GM23338 (cell line): ENCODE measurements at regions not wholly inside any gene's neighbourhood (a gene's known extent, or its start where the extent isn't known, plus 50 kb on each side); places are given as distances from the start of the nearest gene placed in this dataset.

ENCODE experiments used
- ATAC-seq: fragments of 200-7000 bp; cut with Tn5 transposase; 3 replicates; pipeline ENCODE4 v1.9.1; 2020
- DNase-seq: peaks from one replicate; pipeline ENCODE4 v3.0.0-alpha.2; 2015; ENCODE audit warnings: low spot score
- H2AFZ ChIP-seq: fragments of 200-600 bp; sonication (generic); 2 replicates; pipeline ENCODE4 v1.8.0; 2016; ENCODE audit warnings: antibody characterized with exemption, mild to moderate bottlenecking, moderate library complexity
- H3F3A ChIP-seq: fragments of 200-600 bp; sonication (generic); replicated peaks from 2 replicates; pipeline ENCODE4 v1.8.0; 2017; ENCODE audit warnings: antibody characterized with exemption, mixed run types, low read depth
- H3K27ac ChIP-seq: fragments of 200-600 bp; sonication (generic); 2 replicates; pipeline ENCODE4 v1.6.1; 2016; ENCODE audit warnings: low read depth
- H3K27me3 ChIP-seq: fragments of 200-600 bp; sonication (generic); 2 replicates; pipeline ENCODE4 v1.8.0; 2016; ENCODE audit warnings: mild to moderate bottlenecking, mixed run types, moderate library complexity; ENCODE audit not compliant: insufficient read depth
- H3K36me3 ChIP-seq: fragments of 200-600 bp; sonication (generic); 2 replicates; pipeline ENCODE4 v1.8.0; 2016; ENCODE audit warnings: mild to moderate bottlenecking; ENCODE audit not compliant: insufficient read depth
- H3K4me1 ChIP-seq: fragments of 200-600 bp; sonication (generic); 2 replicates; pipeline ENCODE4 v1.8.0; 2016; ENCODE audit warnings: mild to moderate bottlenecking, moderate library complexity; ENCODE audit not compliant: insufficient read depth
- H3K4me2 ChIP-seq: fragments of 200-600 bp; sonication (generic); 2 replicates; pipeline ENCODE4 v1.7.1; 2017; ENCODE audit warnings: mixed run types
- H3K4me3 ChIP-seq: fragments of 200-600 bp; sonication (generic); 2 replicates; pipeline ENCODE4 v1.6.1; 2016; ENCODE audit warnings: mixed run types
- H3K79me2 ChIP-seq: fragments of 200-600 bp; sonication (generic); replicated peaks from 2 replicates; pipeline ENCODE4 v1.8.0; 2017; ENCODE audit warnings: mild to moderate bottlenecking; ENCODE audit not compliant: insufficient read depth
- H3K9me2 ChIP-seq: fragments of 200-600 bp; sonication (generic); 2 replicates; pipeline ENCODE4 v1.8.0; 2017; ENCODE audit not compliant: insufficient read depth
- H4K20me1 ChIP-seq: fragments of 200-600 bp; sonication (generic); replicated peaks from 2 replicates; pipeline ENCODE4 v1.8.0; 2017; ENCODE audit warnings: mild to moderate bottlenecking; ENCODE audit not compliant: insufficient read depth
- H3K27ac Mint-ChIP-seq: 2 replicates; pipeline ENCODE4 v1.8.0; 2020; ENCODE audit warnings: inconsistent platforms, mild to moderate bottlenecking, moderate library complexity, mixed read lengths
- H3K27me3 Mint-ChIP-seq: 3 replicates; pipeline ENCODE4 v1.8.0; 2022; ENCODE audit warnings: low read depth, mild to moderate bottlenecking, moderate library complexity, mixed read lengths, inconsistent platforms; ENCODE audit not compliant: insufficient read depth, poor library complexity
- H3K36me3 Mint-ChIP-seq: 3 replicates; pipeline ENCODE4 v1.8.0; 2021; ENCODE audit warnings: low read depth, mild to moderate bottlenecking, inconsistent platforms, moderate library complexity, mixed read lengths
- H3K4me1 Mint-ChIP-seq: 3 replicates; pipeline ENCODE4 v1.8.0; 2020; ENCODE audit warnings: mild to moderate bottlenecking, inconsistent platforms, mixed read lengths
- H3K4me3 Mint-ChIP-seq: 3 replicates; pipeline ENCODE4 v1.8.0; 2021; ENCODE audit warnings: moderate library complexity, mild to moderate bottlenecking, inconsistent platforms, mixed read lengths
- H3K9me3 Mint-ChIP-seq: 3 replicates; pipeline ENCODE4 v1.8.0; 2020; ENCODE audit warnings: moderate library complexity, mild to moderate bottlenecking, inconsistent platforms, mixed read lengths
- CREB1 ChIP-seq: fragments of 250-450 bp; sonication (Bioruptor Pico); IDR thresholded peaks from 2 replicates; pipeline ENCODE4 v1.5.0; 2020; ENCODE audit warnings: low read depth, mild to moderate bottlenecking, moderate library complexity
- EZH2 ChIP-seq: fragments of 200-600 bp; sonication (generic); IDR thresholded peaks from one replicate; pipeline ENCODE4 v1.8.0; 2017; ENCODE audit warnings: antibody characterized with exemption, mild to moderate bottlenecking, low read depth; ENCODE audit not compliant: unreplicated experiment
- EZH2phosphoT487 ChIP-seq: fragments of 200-600 bp; sonication (generic); IDR thresholded peaks from one replicate; pipeline ENCODE4 v1.8.1; 2018; ENCODE audit warnings: antibody characterized with exemption; ENCODE audit not compliant: unreplicated experiment
- JUNB ChIP-seq: IDR thresholded peaks from one replicate; pipeline ENCODE4 v1.6.1; 2016; ENCODE audit warnings: antibody characterized with exemption; ENCODE audit not compliant: unreplicated experiment
- NANOG ChIP-seq: IDR thresholded peaks from 2 replicates; pipeline ENCODE4 v1.6.1; 2016; ENCODE audit warnings: antibody characterized with exemption, borderline replicate concordance
- POLR2AphosphoS5 ChIP-seq: IDR thresholded peaks from 2 replicates; pipeline ENCODE4 v1.6.1; 2016; ENCODE audit warnings: antibody characterized with exemption, low read depth
- STAT1 ChIP-seq: IDR thresholded peaks from one replicate; pipeline ENCODE4 v1.6.1; 2016; ENCODE audit warnings: antibody characterized with exemption; ENCODE audit not compliant: unreplicated experiment
- ZNF114 ChIP-seq: fragments of 250-450 bp; sonication (Bioruptor Pico); IDR thresholded peaks from 2 replicates; pipeline ENCODE4 v1.5.0; 2020; ENCODE audit warnings: mild to moderate bottlenecking, moderate library complexity
- TF ChIP-seq, protein P1 (sequence below): fragments of 250-450 bp; sonication (Bioruptor Pico); IDR thresholded peaks from 2 replicates; pipeline ENCODE4 v1.5.0; 2020; ENCODE audit warnings: mild to moderate bottlenecking, moderate library complexity

DNA sequence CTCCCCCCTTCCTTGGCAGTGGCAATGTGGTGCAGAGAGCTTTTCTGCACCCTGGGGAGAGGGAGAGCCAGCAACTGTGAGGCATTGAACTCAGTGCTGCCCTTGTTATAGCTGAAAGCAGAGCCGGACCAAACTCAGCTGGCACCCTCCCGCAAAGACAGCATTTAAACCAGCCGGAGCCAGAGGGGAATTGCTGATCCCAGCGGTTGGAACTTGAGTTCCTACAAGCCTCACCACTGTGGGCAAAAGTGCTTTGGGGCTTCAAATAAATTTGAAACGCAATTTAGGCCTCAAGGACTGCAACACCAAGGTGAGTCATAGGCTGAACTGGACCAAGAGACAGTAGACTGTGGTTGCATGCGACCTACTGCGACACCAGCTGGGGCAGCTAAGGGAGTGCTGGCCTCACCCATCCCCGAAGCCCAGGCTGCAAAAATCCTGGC is 207.6 kb upstream of the CDKN2B start:
- Histone ChIP-seq H3K9me2 (no peaks in the 10 kb centered on the region), H3K27me3 (no peaks in the 10 kb centered on the region), H3K79me2 (no peaks in the 10 kb centered on the region), H3K4me3 (no peak overlapping the region), H2AFZ (no peak overlapping the region), H4K20me1 (no peaks in the 10 kb centered on the region), H3K4me2 (no peak overlapping the region), H3F3A (no peaks in the 10 kb centered on the region), H3K4me1 (peaks cover 18% of the 10 kb centered on the region), H3K27ac (no peak overlapping the region), H3K36me3 (no peaks in the 10 kb centered on the region)
- Mint-ChIP-seq H3K9me3 (peaks cover 5% of the 10 kb centered on the region; the same call in 2 of the 3 replicates), H3K36me3 (0 out of 3 replicates have a peak, but pooled peaks cover 5% of the 10 kb centered on the region), H3K4me3 (no peak overlapping the region), H3K27me3 (peaks cover 3% of the 10 kb centered on the region), H3K27ac (no peak overlapping the region), H3K4me1 (peaks cover 11% of the 10 kb centered on the region)
- TF ChIP-seq POLR2AphosphoS5 (no peak), EZH2 (no peak), ZNF114 (CRISPR knock-in tag) (no peak), JUNB (no peak), EZH2phosphoT487 (no peak), STAT1 (no peak), CREB1 (CRISPR knock-in tag) (no peak), NANOG (no peak)
- TF ChIP-seq, protein P1, sequence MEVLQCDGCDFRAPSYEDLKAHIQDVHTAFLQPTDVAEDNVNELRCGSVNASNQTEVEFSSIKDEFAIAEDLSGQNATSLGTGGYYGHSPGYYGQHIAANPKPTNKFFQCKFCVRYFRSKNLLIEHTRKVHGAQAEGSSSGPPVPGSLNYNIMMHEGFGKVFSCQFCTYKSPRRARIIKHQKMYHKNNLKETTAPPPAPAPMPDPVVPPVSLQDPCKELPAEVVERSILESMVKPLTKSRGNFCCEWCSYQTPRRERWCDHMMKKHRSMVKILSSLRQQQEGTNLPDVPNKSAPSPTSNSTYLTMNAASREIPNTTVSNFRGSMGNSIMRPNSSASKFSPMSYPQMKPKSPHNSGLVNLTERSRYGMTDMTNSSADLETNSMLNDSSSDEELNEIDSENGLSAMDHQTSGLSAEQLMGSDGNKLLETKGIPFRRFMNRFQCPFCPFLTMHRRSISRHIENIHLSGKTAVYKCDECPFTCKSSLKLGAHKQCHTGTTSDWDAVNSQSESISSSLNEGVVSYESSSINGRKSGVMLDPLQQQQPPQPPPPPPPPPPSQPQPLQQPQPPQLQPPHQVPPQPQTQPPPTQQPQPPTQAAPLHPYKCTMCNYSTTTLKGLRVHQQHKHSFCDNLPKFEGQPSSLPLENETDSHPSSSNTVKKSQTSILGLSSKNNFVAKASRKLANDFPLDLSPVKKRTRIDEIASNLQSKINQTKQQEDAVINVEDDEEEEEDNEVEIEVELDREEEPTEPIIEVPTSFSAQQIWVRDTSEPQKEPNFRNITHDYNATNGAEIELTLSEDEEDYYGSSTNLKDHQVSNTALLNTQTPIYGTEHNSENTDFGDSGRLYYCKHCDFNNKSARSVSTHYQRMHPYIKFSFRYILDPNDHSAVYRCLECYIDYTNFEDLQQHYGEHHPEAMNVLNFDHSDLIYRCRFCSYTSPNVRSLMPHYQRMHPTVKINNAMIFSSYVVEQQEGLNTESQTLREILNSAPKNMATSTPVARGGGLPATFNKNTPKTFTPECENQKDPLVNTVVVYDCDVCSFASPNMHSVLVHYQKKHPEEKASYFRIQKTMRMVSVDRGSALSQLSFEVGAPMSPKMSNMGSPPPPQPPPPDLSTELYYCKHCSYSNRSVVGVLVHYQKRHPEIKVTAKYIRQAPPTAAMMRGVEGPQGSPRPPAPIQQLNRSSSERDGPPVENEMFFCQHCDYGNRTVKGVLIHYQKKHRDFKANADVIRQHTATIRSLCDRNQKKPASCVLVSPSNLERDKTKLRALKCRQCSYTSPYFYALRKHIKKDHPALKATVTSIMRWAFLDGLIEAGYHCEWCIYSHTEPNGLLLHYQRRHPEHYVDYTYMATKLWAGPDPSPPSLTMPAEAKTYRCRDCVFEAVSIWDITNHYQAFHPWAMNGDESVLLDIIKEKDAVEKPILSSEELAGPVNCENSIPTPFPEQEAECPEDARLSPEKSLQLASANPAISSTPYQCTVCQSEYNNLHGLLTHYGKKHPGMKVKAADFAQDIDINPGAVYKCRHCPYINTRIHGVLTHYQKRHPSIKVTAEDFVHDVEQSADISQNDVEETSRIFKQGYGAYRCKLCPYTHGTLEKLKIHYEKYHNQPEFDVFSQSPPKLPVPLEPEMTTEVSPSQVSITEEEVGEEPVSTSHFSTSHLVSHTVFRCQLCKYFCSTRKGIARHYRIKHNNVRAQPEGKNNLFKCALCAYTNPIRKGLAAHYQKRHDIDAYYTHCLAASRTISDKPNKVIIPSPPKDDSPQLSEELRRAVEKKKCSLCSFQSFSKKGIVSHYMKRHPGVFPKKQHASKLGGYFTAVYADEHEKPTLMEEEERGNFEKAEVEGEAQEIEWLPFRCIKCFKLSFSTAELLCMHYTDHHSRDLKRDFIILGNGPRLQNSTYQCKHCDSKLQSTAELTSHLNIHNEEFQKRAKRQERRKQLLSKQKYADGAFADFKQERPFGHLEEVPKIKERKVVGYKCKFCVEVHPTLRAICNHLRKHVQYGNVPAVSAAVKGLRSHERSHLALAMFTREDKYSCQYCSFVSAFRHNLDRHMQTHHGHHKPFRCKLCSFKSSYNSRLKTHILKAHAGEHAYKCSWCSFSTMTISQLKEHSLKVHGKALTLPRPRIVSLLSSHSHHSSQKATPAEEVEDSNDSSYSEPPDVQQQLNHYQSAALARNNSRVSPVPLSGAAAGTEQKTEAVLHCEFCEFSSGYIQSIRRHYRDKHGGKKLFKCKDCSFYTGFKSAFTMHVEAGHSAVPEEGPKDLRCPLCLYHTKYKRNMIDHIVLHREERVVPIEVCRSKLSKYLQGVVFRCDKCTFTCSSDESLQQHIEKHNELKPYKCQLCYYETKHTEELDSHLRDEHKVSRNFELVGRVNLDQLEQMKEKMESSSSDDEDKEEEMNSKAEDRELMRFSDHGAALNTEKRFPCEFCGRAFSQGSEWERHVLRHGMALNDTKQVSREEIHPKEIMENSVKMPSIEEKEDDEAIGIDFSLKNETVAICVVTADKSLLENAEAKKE (CRISPR knock-in tag) = no peak
- DNase-seq (no peak), ATAC-seq (peak; percentile 67)
